ENCODE measurements at regions not wholly inside any gene's neighbourhood (a gene's known extent, or its start where the extent isn't known, plus 50 kb on each side); places are given as distances from the start of the nearest gene placed in this dataset.

DNA sequence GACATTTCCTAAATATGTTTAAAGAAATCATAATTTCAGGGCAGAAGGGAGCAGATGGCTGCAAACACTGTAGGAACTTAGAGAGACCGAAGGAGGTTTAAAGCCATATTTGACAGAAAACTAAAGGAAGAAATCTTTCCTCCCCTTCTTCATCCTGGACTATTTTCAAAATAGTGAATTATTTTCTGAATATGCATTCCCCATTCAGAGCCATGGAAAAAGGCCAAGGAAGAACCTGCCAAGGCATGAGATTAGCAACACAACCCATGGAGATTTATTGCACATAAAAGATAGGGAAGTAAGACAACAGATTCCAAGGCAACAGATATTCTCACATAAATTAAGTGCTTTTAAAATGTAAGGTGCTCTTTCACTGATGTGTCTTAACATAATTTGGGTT is 233.3 kb upstream of the ADAMTS16 start:
- TF ChIP-seq, protein P1, sequence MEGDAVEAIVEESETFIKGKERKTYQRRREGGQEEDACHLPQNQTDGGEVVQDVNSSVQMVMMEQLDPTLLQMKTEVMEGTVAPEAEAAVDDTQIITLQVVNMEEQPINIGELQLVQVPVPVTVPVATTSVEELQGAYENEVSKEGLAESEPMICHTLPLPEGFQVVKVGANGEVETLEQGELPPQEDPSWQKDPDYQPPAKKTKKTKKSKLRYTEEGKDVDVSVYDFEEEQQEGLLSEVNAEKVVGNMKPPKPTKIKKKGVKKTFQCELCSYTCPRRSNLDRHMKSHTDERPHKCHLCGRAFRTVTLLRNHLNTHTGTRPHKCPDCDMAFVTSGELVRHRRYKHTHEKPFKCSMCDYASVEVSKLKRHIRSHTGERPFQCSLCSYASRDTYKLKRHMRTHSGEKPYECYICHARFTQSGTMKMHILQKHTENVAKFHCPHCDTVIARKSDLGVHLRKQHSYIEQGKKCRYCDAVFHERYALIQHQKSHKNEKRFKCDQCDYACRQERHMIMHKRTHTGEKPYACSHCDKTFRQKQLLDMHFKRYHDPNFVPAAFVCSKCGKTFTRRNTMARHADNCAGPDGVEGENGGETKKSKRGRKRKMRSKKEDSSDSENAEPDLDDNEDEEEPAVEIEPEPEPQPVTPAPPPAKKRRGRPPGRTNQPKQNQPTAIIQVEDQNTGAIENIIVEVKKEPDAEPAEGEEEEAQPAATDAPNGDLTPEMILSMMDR (IDR thresholded peaks at IDR 0.05), result no peak
- TF ChIP-seq POLR2A (IDR thresholded peaks at IDR 0.05), result no peak

Measured in esophagus squamous epithelium (tissue), 4 donors.